Astrocyte (in vitro differentiated cells and primary cell): ENCODE measurements at regions not wholly inside any gene's neighbourhood (a gene's known extent, or its start where the extent isn't known, plus 50 kb on each side); places are given as distances from the start of the nearest gene placed in this dataset.

ENCODE experiments used
- EZH2 ChIP-seq: IDR thresholded peaks from 2 replicates; pipeline ENCODE4 v1.6.1; 2012; ENCODE audit warnings: mild to moderate bottlenecking, low read length, inconsistent platforms; ENCODE audit not compliant: insufficient read depth
- TF ChIP-seq, protein P1 (sequence below): IDR thresholded peaks from 2 replicates; pipeline ENCODE4 v1.5.1; 2011; ENCODE audit warnings: low read depth, mild to moderate bottlenecking, inconsistent platforms, low read length, moderate library complexity; ENCODE audit not compliant: insufficient read depth

DNA sequence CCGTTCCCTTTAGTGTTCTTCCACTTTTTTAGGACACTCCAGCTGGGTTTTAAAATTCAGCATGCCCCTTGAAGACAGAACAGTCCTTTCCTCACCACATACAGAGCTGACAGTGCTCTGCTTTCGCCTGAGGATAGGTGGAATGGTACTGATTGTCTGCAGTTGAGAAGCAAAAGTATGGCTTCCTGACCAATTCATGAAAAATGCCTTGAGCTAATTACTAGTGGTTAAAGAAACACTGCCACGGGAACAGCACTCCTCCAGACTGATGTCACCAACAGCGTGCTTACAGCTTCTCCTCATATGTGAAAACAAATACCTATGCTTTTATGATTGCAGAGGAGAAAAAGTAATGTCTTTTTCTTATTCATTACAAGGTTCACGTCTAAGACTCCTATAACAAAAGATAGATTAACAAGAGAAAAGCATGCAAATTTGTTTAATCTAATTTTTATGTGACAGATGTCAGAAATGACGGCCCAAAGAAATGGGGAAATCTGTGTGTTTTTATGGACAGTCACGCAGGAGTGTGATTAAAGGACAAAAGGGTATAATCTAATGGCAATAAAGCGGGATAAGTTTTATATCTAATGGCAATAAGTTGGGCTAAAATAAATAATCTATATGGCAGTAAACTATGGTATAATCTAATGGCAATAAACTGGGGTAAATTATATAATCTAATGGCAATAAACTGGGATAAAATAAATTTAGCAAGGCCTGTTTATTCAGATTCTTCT is 123.4 kb upstream of the ARHGAP42 start:
- TF ChIP-seq, protein P1, sequence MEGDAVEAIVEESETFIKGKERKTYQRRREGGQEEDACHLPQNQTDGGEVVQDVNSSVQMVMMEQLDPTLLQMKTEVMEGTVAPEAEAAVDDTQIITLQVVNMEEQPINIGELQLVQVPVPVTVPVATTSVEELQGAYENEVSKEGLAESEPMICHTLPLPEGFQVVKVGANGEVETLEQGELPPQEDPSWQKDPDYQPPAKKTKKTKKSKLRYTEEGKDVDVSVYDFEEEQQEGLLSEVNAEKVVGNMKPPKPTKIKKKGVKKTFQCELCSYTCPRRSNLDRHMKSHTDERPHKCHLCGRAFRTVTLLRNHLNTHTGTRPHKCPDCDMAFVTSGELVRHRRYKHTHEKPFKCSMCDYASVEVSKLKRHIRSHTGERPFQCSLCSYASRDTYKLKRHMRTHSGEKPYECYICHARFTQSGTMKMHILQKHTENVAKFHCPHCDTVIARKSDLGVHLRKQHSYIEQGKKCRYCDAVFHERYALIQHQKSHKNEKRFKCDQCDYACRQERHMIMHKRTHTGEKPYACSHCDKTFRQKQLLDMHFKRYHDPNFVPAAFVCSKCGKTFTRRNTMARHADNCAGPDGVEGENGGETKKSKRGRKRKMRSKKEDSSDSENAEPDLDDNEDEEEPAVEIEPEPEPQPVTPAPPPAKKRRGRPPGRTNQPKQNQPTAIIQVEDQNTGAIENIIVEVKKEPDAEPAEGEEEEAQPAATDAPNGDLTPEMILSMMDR: no peak
- TF ChIP-seq EZH2: no peak
